B cell (primary cell): ENCODE measurements at regions not wholly inside any gene's neighbourhood (a gene's known extent, or its start where the extent isn't known, plus 50 kb on each side); places are given as distances from the start of the nearest gene placed in this dataset.

Experiments
- CTCF ChIP-seq: fragments of 200-600 bp; IDR thresholded peaks from one replicate; pipeline ENCODE4 v1.8.0; 2022; ENCODE audit warnings: antibody characterized with exemption, mild to moderate bottlenecking
- EZH2 ChIP-seq: IDR thresholded peaks from 2 replicates; pipeline ENCODE4 v1.6.1; 2012; ENCODE audit warnings: borderline replicate concordance, low read depth, mild to moderate bottlenecking, moderate library complexity, low read length; ENCODE audit not compliant: insufficient read depth, poor library complexity, severe bottlenecking

- TF ChIP-seq CTCF (peak; percentile 57), EZH2 (no peak)
Measured at GRCh38 chr6:41442800-41443501, 103.2 kb upstream of the FOXP4 start.
